Hematopoietic multipotent progenitor cell treated with erythropoietin and hydrocortisone succinate and interleukin-3 and kit ligand, for 15 days (in vitro differentiated cells): ENCODE measurements at regions not wholly inside any gene's neighbourhood (a gene's known extent, or its start where the extent isn't known, plus 50 kb on each side); places are given as distances from the start of the nearest gene placed in this dataset.

Source experiments
- DNase-seq: peaks from one replicate; pipeline ENCODE4 v3.0.0-alpha.2; 2015; ENCODE audit warnings: low spot score

- DNase-seq = no peak
These were observed 372.9 kb upstream of the TMEM132C start for GRCh38 chr12:127893895-127894609.

GRCh38 chr12:127896661-127897060 is 370.3 kb upstream of the TMEM132C start:
- no peak for DNase-seq

GRCh38 chr12:127898616-127899015 is 368.4 kb upstream of the TMEM132C start:
- no peak for DNase-seq

- DNase-seq = no peak
These were observed 367.0 kb upstream of the TMEM132C start for GRCh38 chr12:127899971-127900370.

- DNase-seq = no peak
These were observed 366.6 kb upstream of the TMEM132C start for GRCh38 chr12:127900386-127900785.

- DNase-seq = no peak
These were observed 363.8 kb upstream of the TMEM132C start for GRCh38 chr12:127903146-127903545.

- DNase-seq = no peak
These were observed 357.9 kb upstream of the TMEM132C start for GRCh38 chr12:127909041-127909440.

GRCh38 chr12:127911291-127911690 is 355.7 kb upstream of the TMEM132C start:
- no peak for DNase-seq

- DNase-seq = no peak
These were observed 354.8 kb upstream of the TMEM132C start for GRCh38 chr12:127912035-127912665.

GRCh38 chr12:127923501-127923900 is 343.5 kb upstream of the TMEM132C start:
- no peak for DNase-seq

GRCh38 chr12:127925971-127926370 is 341.0 kb upstream of the TMEM132C start:
- DNase-seq = no peak

GRCh38 chr12:127928178-127928577 is 338.8 kb upstream of the TMEM132C start:
- DNase-seq = no peak

- no peak for DNase-seq
These were observed 338.1 kb upstream of the TMEM132C start for GRCh38 chr12:127928615-127929571.

GRCh38 chr12:127930122-127930521 is 336.8 kb upstream of the TMEM132C start:
- no peak for DNase-seq

GRCh38 chr12:127934409-127934808 is 332.6 kb upstream of the TMEM132C start:
- DNase-seq = no peak

- DNase-seq = no peak
These were observed 330.5 kb upstream of the TMEM132C start for GRCh38 chr12:127936463-127936862.

- DNase-seq = no peak
These were observed 325.6 kb upstream of the TMEM132C start for GRCh38 chr12:127941332-127941731.

GRCh38 chr12:127942981-127943380 is 324.0 kb upstream of the TMEM132C start:
- DNase-seq = no peak

GRCh38 chr12:127943481-127944210 is 323.3 kb upstream of the TMEM132C start:
- DNase-seq = no peak

- no peak for DNase-seq
These were observed 322.6 kb upstream of the TMEM132C start for GRCh38 chr12:127944211-127944899.

GRCh38 chr12:127957001-127957660 is 309.8 kb upstream of the TMEM132C start:
- no peak for DNase-seq
